ENCODE measurements at regions not wholly inside any gene's neighbourhood (a gene's known extent, or its start where the extent isn't known, plus 50 kb on each side); places are given as distances from the start of the nearest gene placed in this dataset.
A peak's percentile ranks its signal among the peaks of the same experiment; 100 is the strongest.

- peaks cover 7% of the 10 kb centered on the region for H3K36me3 Mint-ChIP-seq (ENCODE audit: insufficient read depth, unreplicated experiment)
- H3K9me3 Mint-ChIP-seq (ENCODE audit: unreplicated experiment): peaks cover 10% of the 10 kb centered on the region
- Histone ChIP-seq H3K4me1 (peaks cover 18% of the 10 kb centered on the region), H3K27me3 (replicated peaks; ENCODE audit: control insufficient read depth, insufficient read depth, low read length) (no peaks in the 10 kb centered on the region), H3K36me3 (ENCODE audit: control insufficient read depth, insufficient read depth, low read length) (no peaks in the 10 kb centered on the region), H3K9me3 (no peaks in the 10 kb centered on the region), H3K4me3 (ENCODE audit: low read depth, low read length) (no peak overlapping the region)
- H3K4me1 Mint-ChIP-seq (ENCODE audit: low read depth, unreplicated experiment): no peaks in the 10 kb centered on the region
- POLR2A ChIA-PET: no interaction called here
- BruUV-seq (replicated peaks): no TSS peak
- TF ChIP-seq CTCF (IDR thresholded peaks at IDR 0.05; ENCODE audit: insufficient read depth in 1 of 2, low read depth in 1 of 2, low read length in 1 of 2, severe bottlenecking in 1 of 2, unreplicated experiment in 1 of 2): no peak
- H3K4me3 Mint-ChIP-seq (ENCODE audit: unreplicated experiment): no peak overlapping the region
- peak in 1 of 2 experiments; percentile 25 for DNase-seq
- no peak overlapping the region for H3K27ac Mint-ChIP-seq (ENCODE audit: unreplicated experiment)
- intact Hi-C loops (cut with micrococcal nuclease; ENCODE audit: unreplicated experiment): no loop called here
- no peaks in the 10 kb centered on the region for H3K27me3 Mint-ChIP-seq (ENCODE audit: insufficient read depth, unreplicated experiment)
- CTCF ChIA-PET: no interaction called here
Measured at GRCh38 chr11:71309181-71309580, 56.8 kb upstream of the SHANK2 start.

GRCh38 chr11:71307811-71308645, 55.7 kb upstream of the SHANK2 start:
- H3K27me3 Mint-ChIP-seq (ENCODE audit: insufficient read depth, unreplicated experiment): no peaks in the 10 kb centered on the region
- H3K27me3 ChIP-seq (replicated peaks; ENCODE audit: control insufficient read depth, insufficient read depth, low read length): no peaks in the 10 kb centered on the region
- no peak overlapping the region for H3K4me3 ChIP-seq (ENCODE audit: low read depth, low read length)
- H3K4me3 Mint-ChIP-seq (ENCODE audit: unreplicated experiment): no peak overlapping the region
- H3K9me3 ChIP-seq: no peaks in the 10 kb centered on the region
- peaks cover 18% of the 10 kb centered on the region for H3K4me1 ChIP-seq
- H3K36me3 ChIP-seq (ENCODE audit: control insufficient read depth, insufficient read depth, low read length): no peaks in the 10 kb centered on the region
- no TSS peak for BruUV-seq (replicated peaks)
- DNase-seq: peak in 1 of 2 experiments; percentile 29
- ChIA-PET CTCF (interaction anchor here (1.6 kb wide), 1 partner anchor 56 kb away, joined by 4 read pairs; the partner anchor contains the start of gene SHANK2), POLR2A (interaction anchor here (1.1 kb wide), 1 partner anchor 55 kb away, joined by 3 read pairs; no protein-coding TSS in a partner anchor)
- peaks cover 11% of the 10 kb centered on the region for H3K9me3 Mint-ChIP-seq (ENCODE audit: unreplicated experiment)
- intact Hi-C loops (cut with micrococcal nuclease; ENCODE audit: unreplicated experiment): no loop called here
- H3K36me3 Mint-ChIP-seq (ENCODE audit: insufficient read depth, unreplicated experiment): peaks cover 7% of the 10 kb centered on the region
- no peak for TF ChIP-seq CTCF (IDR thresholded peaks at IDR 0.05; ENCODE audit: insufficient read depth in 1 of 2, low read depth in 1 of 2, low read length in 1 of 2, severe bottlenecking in 1 of 2, unreplicated experiment in 1 of 2)
- H3K27ac Mint-ChIP-seq (ENCODE audit: unreplicated experiment): no peak overlapping the region
- H3K4me1 Mint-ChIP-seq (ENCODE audit: low read depth, unreplicated experiment): no peaks in the 10 kb centered on the region

- peaks cover 18% of the 10 kb centered on the region for H3K4me1 ChIP-seq
- POLR2A ChIA-PET: no interaction called here
- H3K9me3 ChIP-seq: no peaks in the 10 kb centered on the region
- no TSS peak for BruUV-seq (replicated peaks)
- Mint-ChIP-seq H3K36me3 (ENCODE audit: insufficient read depth, unreplicated experiment) (peaks cover 7% of the 10 kb centered on the region), H3K27me3 (ENCODE audit: insufficient read depth, unreplicated experiment) (no peaks in the 10 kb centered on the region), H3K4me3 (ENCODE audit: unreplicated experiment) (no peak overlapping the region), H3K4me1 (ENCODE audit: low read depth, unreplicated experiment) (peaks cover 12% of the 10 kb centered on the region), H3K9me3 (ENCODE audit: unreplicated experiment) (peaks cover 11% of the 10 kb centered on the region), H3K27ac (ENCODE audit: unreplicated experiment) (no peak overlapping the region)
- peak in 1 of 2 experiments; percentile 24 for DNase-seq
- no peak overlapping the region for H3K4me3 ChIP-seq (ENCODE audit: low read depth, low read length)
- CTCF ChIA-PET: no interaction called here
- no peaks in the 10 kb centered on the region for H3K36me3 ChIP-seq (ENCODE audit: control insufficient read depth, insufficient read depth, low read length)
- no peaks in the 10 kb centered on the region for H3K27me3 ChIP-seq (replicated peaks; ENCODE audit: control insufficient read depth, insufficient read depth, low read length)
- TF ChIP-seq CTCF (IDR thresholded peaks at IDR 0.05; ENCODE audit: insufficient read depth in 1 of 2, low read depth in 1 of 2, low read length in 1 of 2, severe bottlenecking in 1 of 2, unreplicated experiment in 1 of 2): no peak
- intact Hi-C loops (cut with micrococcal nuclease; ENCODE audit: unreplicated experiment): no loop called here
Measured at GRCh38 chr11:71305451-71306125, 53.2 kb upstream of the SHANK2 start.

Measured in Caco-2 (cell line).